Panc1 (cell line): ENCODE measurements at regions not wholly inside any gene's neighbourhood (a gene's known extent, or its start where the extent isn't known, plus 50 kb on each side); places are given as distances from the start of the nearest gene placed in this dataset.

Experiments
- ATAC-seq: fragments of 200-7000 bp; cut with Tn5 transposase; 2 replicates; pipeline ENCODE4 v1.9.1; 2020; ENCODE audit warnings: mild to moderate bottlenecking, moderate library complexity
- BruUV-seq: library from RNA; stranded (reverse); fragments of 400-500 nt; replicated peaks from 2 replicates; lab custom pipeline; 2021; lab: Mats Ljungman, UMichigan
- CTCF ChIA-PET: fragments of 300-600 bp; sonication (Branson Sonifier 250); formaldehyde crosslinking; loops from one replicate; lab custom pipeline; 2022; ENCODE audit warnings: antibody characterized with exemption; lab: Charles Lee
- POLR2A ChIA-PET: fragments of 300-600 bp; sonication (Branson Sonifier 250); formaldehyde crosslinking; loops from one replicate; lab custom pipeline; 2022; ENCODE audit warnings: antibody characterized with exemption; lab: Charles Lee
- DNase-seq: peaks from one replicate; pipeline ENCODE4 v3.0.0-alpha.2; 2010; ENCODE audit warnings: low read depth, low spot score
- H3K27ac ChIP-seq: 2 replicates; pipeline ENCODE4 v1.5.1; 2011; ENCODE audit warnings: mild to moderate bottlenecking, low read length, inconsistent platforms
- H3K27me3 ChIP-seq: fragments of 200-500 bp; sonication (Bioruptor generic); 2 replicates; pipeline ENCODE4 v1.6.0; 2014; ENCODE audit warnings: low read length, inconsistent platforms; ENCODE audit not compliant: control insufficient read depth, insufficient read depth
- H3K36me3 ChIP-seq: fragments of 200-500 bp; sonication (Bioruptor generic); 2 replicates; pipeline ENCODE4 v1.5.1; 2014; ENCODE audit warnings: inconsistent platforms, mild to moderate bottlenecking, low read length, moderate library complexity; ENCODE audit not compliant: control insufficient read depth, insufficient read depth
- H3K4me1 ChIP-seq: 2 replicates; pipeline ENCODE4 v1.5.1; 2011; ENCODE audit warnings: inconsistent platforms, mild to moderate bottlenecking, low read length, moderate library complexity; ENCODE audit not compliant: control insufficient read depth, insufficient read depth
- H3K4me3 ChIP-seq, 2 experiments: 2 replicates each; pipeline ENCODE4 v1.5.1; 2011 to 2012; ENCODE audit warnings: low read depth in 2 of 2, low read length in 2 of 2, mild to moderate bottlenecking in 2 of 2, inconsistent platforms in 1 of 2, moderate library complexity in 1 of 2
- H3K9me3 ChIP-seq: fragments of 200-500 bp; sonication (Bioruptor generic); 2 replicates; pipeline ENCODE4 v1.5.1; 2014; ENCODE audit warnings: low read depth, mild to moderate bottlenecking, inconsistent platforms, low read length, moderate library complexity; ENCODE audit not compliant: control insufficient read depth, insufficient read depth
- POLR2AphosphoS5 ChIP-seq: IDR thresholded peaks from 2 replicates; pipeline ENCODE4 v1.6.1; 2012; ENCODE audit warnings: mild to moderate bottlenecking, low read depth, low read length, moderate library complexity
- SIN3A ChIP-seq: IDR thresholded peaks from 2 replicates; pipeline ENCODE4 v1.6.1; 2012; ENCODE audit warnings: low read depth, mild to moderate bottlenecking, low read length, moderate library complexity, borderline replicate concordance; ENCODE audit not compliant: insufficient read depth
- TCF7L2 ChIP-seq: IDR thresholded peaks from 2 replicates; pipeline ENCODE4 v1.6.1; 2011; ENCODE audit warnings: mild to moderate bottlenecking, low read depth, low read length, inconsistent platforms
- in situ Hi-C: cut with HindIII; loops from 2 replicates; pipeline ENCODE4 v1.10.0; 2016; ENCODE audit warnings: low sequenced_read_pairs, low pct_unique_long_range_greater_than_20kb
- intact Hi-C: fragments of 100-400 bp; cut with micrococcal nuclease; formaldehyde crosslinking; loops from one replicate; pipeline ENCODE4 v1.10.0; 2022; ENCODE audit not compliant: unreplicated experiment
- TF ChIP-seq, protein P1 (sequence below): fragments of 450-650 bp; IDR thresholded peaks from 2 replicates; pipeline ENCODE4 v1.5.1; 2017; ENCODE audit warnings: mild to moderate bottlenecking
- TF ChIP-seq, protein P2 (sequence below), 2 experiments: IDR thresholded peaks; 2 replicates each; pipeline ENCODE4 v1.6.1; 2011 to 2012; ENCODE audit warnings: low read depth in 2 of 2, control low read depth in 1 of 2, low read length in 1 of 2, mild to moderate bottlenecking in 1 of 2, moderate library complexity in 1 of 2; ENCODE audit not compliant: insufficient read depth in 1 of 2

DNA sequence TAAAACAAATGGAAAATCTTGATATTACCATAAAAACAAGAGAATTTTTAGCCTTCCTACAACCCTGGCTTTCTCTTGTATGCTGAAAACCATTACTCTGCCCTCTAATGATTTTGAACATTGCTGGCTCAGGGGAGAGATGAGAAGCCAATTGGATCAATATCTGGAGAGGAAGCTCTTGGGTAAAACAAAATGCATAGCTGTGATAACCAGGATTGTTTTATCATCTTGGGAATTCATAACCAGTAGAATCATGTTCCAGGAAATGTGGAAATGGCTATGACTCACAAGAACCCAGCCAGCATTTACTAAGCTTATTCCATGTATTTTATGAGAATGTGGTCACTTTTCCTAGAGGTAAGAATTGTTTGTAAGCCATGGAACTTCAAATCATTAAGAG lies 51.1 kb upstream of the CTNND2 start:
- no peak for ATAC-seq
- ChIA-PET POLR2A (no interaction called here), CTCF (no interaction called here)
- Histone ChIP-seq H3K27ac (no peak overlapping the region), H3K27me3 (no peaks in the 10 kb centered on the region; the same call in 1 of the 2 replicates), H3K4me3 (no peak overlapping the region), H3K36me3 (no peaks in the 10 kb centered on the region), H3K9me3 (no peaks in the 10 kb centered on the region), H3K4me1 (no peaks in the 10 kb centered on the region)
- in situ Hi-C loops, result no loop called here
- no TSS peak for BruUV-seq
- TF ChIP-seq, protein P1, sequence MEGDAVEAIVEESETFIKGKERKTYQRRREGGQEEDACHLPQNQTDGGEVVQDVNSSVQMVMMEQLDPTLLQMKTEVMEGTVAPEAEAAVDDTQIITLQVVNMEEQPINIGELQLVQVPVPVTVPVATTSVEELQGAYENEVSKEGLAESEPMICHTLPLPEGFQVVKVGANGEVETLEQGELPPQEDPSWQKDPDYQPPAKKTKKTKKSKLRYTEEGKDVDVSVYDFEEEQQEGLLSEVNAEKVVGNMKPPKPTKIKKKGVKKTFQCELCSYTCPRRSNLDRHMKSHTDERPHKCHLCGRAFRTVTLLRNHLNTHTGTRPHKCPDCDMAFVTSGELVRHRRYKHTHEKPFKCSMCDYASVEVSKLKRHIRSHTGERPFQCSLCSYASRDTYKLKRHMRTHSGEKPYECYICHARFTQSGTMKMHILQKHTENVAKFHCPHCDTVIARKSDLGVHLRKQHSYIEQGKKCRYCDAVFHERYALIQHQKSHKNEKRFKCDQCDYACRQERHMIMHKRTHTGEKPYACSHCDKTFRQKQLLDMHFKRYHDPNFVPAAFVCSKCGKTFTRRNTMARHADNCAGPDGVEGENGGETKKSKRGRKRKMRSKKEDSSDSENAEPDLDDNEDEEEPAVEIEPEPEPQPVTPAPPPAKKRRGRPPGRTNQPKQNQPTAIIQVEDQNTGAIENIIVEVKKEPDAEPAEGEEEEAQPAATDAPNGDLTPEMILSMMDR, result no peak
- TF ChIP-seq TCF7L2 (no peak), SIN3A (no peak), POLR2AphosphoS5 (no peak)
- TF ChIP-seq, protein P2, sequence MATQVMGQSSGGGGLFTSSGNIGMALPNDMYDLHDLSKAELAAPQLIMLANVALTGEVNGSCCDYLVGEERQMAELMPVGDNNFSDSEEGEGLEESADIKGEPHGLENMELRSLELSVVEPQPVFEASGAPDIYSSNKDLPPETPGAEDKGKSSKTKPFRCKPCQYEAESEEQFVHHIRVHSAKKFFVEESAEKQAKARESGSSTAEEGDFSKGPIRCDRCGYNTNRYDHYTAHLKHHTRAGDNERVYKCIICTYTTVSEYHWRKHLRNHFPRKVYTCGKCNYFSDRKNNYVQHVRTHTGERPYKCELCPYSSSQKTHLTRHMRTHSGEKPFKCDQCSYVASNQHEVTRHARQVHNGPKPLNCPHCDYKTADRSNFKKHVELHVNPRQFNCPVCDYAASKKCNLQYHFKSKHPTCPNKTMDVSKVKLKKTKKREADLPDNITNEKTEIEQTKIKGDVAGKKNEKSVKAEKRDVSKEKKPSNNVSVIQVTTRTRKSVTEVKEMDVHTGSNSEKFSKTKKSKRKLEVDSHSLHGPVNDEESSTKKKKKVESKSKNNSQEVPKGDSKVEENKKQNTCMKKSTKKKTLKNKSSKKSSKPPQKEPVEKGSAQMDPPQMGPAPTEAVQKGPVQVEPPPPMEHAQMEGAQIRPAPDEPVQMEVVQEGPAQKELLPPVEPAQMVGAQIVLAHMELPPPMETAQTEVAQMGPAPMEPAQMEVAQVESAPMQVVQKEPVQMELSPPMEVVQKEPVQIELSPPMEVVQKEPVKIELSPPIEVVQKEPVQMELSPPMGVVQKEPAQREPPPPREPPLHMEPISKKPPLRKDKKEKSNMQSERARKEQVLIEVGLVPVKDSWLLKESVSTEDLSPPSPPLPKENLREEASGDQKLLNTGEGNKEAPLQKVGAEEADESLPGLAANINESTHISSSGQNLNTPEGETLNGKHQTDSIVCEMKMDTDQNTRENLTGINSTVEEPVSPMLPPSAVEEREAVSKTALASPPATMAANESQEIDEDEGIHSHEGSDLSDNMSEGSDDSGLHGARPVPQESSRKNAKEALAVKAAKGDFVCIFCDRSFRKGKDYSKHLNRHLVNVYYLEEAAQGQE (IDR thresholded peaks at IDR 0.05; ENCODE audit: insufficient read depth in 1 of 2, low read depth in 2 of 2, low read length in 1 of 2), result no peak
- DNase-seq, result no peak
- intact Hi-C loops, result no loop called here
